ENCODE measurements at regions not wholly inside any gene's neighbourhood (a gene's known extent, or its start where the extent isn't known, plus 50 kb on each side); places are given as distances from the start of the nearest gene placed in this dataset.

DNA sequence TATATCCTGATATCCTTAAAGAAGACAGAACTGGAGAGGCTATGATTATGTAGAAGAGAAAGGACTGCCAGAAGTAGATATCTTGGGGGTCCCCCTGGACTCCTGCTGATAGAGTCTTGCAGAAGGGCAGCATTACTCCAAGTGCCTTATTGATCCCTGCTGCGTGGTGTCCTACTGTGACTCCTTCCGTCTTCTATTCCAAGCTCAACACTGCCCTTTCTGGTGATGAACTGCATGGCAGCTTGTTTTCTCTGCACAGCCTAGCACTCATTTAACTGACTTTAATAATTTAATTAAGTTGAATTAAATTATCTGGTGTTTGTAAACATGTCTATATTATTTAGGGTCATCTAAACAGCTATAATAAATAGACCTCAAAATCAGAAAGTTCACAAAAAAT lies 194.1 kb upstream of the DSEL start:
- no peak for DNase-seq

GRCh38 chr18:67705748-67706147 lies 189.2 kb upstream of the DSEL start:
- no peak for DNase-seq

GRCh38 chr18:67695684-67696083 lies 179.2 kb upstream of the DSEL start:
- no peak for DNase-seq

GRCh38 chr18:67694787-67695186 lies 178.3 kb upstream of the DSEL start:
- no peak for DNase-seq

- DNase-seq, result no peak
Observed at GRCh38 chr18:67692811-67693210, 176.3 kb upstream of the DSEL start.

- DNase-seq, result no peak
Observed at GRCh38 chr18:67682516-67682915, 166.0 kb upstream of the DSEL start.

GRCh38 chr18:67677489-67677888 lies 161.0 kb upstream of the DSEL start:
- no peak for DNase-seq

- no peak for DNase-seq
Observed at GRCh38 chr18:67672716-67673115, 156.2 kb upstream of the DSEL start.

- DNase-seq, result no peak
Observed at GRCh38 chr18:67672155-67672554, 155.6 kb upstream of the DSEL start.

DNA sequence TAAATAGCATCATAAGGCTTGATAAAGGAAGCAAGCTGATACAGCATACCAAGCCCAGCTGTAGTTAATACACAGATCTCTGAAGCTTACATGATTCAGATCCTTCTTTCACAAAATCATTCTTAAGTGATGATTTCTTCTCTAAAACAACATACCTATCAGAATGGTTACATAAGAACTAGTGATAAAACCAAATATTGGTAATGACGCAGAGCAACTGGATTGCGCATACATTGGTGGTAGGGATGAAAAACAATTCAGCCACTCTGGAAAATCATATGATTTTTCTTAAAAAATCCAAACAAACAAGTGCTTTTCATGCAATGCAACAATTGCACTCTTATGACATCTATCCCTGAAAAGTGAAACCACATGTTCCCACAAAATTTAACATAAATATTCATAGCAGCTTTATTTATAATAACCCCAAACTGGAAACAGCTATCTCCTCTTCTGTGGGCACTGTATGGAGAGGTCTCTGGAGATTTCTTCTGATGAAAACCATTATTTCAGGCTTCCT lies 153.6 kb upstream of the DSEL start:
- DNase-seq, result no peak

- DNase-seq, result no peak
Observed at GRCh38 chr18:67665266-67665665, 148.7 kb upstream of the DSEL start.

DNA sequence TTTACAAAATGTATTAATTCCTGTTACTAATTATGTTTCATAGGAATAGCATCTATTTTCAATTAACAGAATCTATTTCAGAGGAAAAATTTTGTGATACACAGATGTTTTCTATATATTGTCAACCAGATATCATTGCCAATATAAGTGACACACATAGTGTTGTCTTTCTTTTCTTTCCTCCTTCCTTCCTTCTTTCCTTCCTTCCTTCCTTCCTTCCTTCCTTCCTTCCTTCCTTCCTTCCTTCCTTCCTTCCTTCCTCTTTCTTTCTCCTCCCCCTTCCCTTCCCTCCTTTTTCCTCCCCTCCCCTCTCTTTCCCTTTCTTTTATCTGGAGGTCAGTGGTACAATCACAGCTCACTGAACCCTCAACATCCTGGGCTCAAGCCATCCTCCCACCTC lies 146.5 kb upstream of the DSEL start:
- DNase-seq, result no peak

GRCh38 chr18:67661555-67661954 lies 145.0 kb upstream of the DSEL start:
- no peak for DNase-seq

DNA sequence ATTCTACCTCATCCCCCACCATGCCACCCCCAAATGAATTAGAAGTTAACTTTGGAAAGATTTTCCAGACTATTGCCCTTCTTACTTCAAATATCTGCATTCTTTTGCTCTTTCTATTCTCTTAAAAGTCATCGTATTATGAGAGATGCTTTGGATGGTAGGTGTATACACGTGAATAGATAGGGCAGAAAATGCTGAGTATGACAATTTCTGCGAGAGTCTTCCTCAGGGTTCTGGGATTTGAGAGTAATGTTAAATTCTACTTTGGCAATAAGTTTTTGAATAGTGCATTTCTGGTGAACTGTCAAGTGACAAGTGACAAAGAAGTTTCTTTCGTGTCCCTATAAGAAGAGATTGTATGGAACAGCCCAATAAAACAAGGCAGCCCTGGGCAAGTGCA lies 137.6 kb upstream of the DSEL start:
- no peak for DNase-seq

- no peak for DNase-seq
Observed at GRCh38 chr18:67652288-67652687, 135.8 kb upstream of the DSEL start.

DNA sequence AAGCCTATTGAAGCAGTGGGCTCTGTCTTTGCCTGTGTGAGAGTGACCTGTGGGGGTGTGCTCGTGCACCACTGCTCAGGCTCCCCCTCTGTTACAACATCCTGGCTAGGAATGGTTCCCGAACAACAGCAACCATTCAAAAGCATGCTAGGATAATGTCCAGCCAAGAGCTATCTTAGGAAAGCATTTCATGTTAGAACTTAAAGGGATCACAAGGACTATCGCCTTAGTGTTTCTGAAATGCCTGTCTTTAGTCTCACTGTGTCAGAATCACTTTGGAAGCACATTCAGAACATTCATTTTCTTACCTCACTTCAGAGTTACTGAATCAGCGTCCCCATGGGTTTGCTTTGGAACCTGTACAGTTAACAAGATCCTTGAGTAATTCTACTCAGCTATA lies 134.9 kb upstream of the DSEL start:
- no peak for DNase-seq

DNA sequence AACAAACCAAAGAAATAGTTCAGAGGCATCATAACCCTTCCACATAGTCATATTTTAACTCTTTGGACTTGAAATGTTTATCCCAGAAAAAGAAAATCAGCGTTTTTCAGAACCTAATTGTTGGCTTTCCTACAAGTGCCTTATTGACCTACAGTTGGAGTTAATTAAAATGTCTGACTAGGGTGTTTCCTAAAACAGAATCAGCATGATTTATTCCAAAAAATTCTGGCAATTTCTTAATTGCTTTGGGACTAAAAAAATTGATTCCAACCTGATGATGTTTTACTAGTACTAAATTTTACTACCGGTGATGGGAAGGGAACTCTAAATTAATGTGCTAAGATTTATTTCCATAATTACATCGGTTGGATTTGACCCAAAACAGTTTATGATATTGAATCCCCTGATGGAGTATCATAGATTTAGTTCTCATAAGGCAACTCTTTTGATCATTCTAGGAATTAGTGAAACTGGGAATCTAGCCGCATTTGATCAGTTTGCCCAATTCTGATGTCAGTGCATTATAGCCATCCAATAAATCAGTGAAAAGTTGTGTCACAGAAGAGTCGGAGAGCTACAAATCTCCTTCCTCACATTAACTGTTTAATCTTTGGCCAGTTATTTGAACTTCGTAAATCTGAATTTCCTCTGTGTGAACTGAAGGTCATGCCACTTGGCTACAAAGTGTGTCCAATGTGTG lies 134.3 kb upstream of the DSEL start:
- no peak for DNase-seq

GRCh38 chr18:67646890-67647289 lies 130.4 kb upstream of the DSEL start:
- no peak for DNase-seq

DNA sequence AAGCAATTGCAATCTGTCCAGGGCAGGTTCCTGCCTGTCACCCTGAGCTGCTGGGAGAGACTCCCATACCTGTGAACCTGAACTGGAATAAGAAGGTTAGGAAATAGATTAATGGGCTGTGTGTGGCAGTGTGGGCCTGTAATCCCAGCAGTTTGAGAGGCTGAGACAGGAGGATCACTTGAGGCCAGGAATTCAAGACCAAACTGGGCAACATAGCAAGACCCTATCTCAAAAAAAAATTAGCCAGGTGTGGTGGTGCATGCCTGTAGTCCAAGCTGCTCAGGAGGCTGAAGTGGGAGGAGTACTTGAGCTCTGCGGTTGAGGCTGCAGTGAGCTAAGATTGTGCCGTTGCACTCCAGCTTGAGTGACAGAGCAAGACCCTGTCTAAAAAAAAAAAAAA lies 127.7 kb upstream of the DSEL start:
- no peak for DNase-seq

GRCh38 chr18:67639872-67640271 lies 123.4 kb upstream of the DSEL start:
- DNase-seq, result no peak

- no peak for DNase-seq
Observed at GRCh38 chr18:67636597-67637385, 120.3 kb upstream of the DSEL start.

GRCh38 chr18:67634631-67635338 lies 118.3 kb upstream of the DSEL start:
- DNase-seq, result no peak

DNA sequence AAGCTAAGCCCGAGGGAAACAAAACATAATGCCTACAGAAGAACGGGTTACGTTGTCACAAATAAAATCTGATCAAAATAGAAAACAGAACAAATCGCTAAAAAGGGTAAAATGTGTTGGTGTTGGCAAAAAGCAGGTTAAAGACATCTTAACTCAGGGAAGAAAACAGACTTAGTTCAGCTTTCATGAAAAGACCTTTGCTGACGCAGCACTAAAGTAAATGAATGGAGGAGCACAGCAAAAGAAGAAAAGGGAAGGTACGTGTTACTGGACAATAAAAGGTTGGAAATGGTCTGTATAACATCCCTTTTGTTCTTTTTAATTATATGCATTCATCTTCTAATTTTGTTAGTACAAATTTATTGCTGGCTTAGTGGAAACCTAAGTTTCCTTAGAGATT lies 117.4 kb upstream of the DSEL start:
- DNase-seq, result no peak

DNA sequence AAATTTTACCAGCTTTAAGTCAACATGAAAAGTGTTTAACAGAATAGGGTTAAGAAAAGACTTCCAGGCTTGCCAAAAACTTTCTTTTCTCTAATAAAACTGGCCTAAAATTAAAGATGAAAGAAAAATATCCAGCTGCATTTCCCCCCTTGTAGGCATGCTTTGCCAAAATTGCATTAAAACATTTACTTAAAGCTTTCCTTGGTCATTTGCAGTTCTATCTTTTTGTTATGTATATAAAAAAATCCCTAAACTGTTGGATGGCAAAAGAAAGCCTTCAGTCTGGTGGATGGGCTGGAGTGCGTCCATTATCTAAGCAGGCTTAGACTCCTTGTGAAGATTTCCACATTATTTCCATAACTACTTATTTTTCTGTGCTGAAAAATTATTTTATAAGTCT lies 105.4 kb upstream of the DSEL start:
- DNase-seq, result no peak

Data from NCI-H526 treated with DMSO at 0.1 percent for 48 hours (cell line).